GM08714 (cell line): ENCODE measurements at regions not wholly inside any gene's neighbourhood (a gene's known extent, or its start where the extent isn't known, plus 50 kb on each side); places are given as distances from the start of the nearest gene placed in this dataset.

Experiments used
- H3K4me3 ChIP-seq: fragments of 200-500 bp; sonication (Bioruptor generic); 2 replicates; pipeline ENCODE4 v1.5.1; 2014; ENCODE audit warnings: mild to moderate bottlenecking, low read length, inconsistent platforms
- ZNF274 ChIP-seq: IDR thresholded peaks from 2 replicates; pipeline ENCODE4 v1.6.1; 2012; ENCODE audit warnings: mild to moderate bottlenecking, low read depth, low read length

GRCh38 chr5:124061068-124061430 lies 549.1 kb downstream of the CSNK1G3 start:
- no peak overlapping the region for H3K4me3 ChIP-seq
- no peak for TF ChIP-seq ZNF274

- TF ChIP-seq ZNF274, result no peak
- H3K4me3 ChIP-seq, result no peak overlapping the region
These were observed 548.6 kb downstream of the CSNK1G3 start for GRCh38 chr5:124060413-124061067.

GRCh38 chr5:124060011-124060410 lies 548.0 kb downstream of the CSNK1G3 start:
- H3K4me3 ChIP-seq, result no peak overlapping the region
- TF ChIP-seq ZNF274, result no peak

GRCh38 chr5:124059200-124059599 lies 547.2 kb downstream of the CSNK1G3 start:
- no peak overlapping the region for H3K4me3 ChIP-seq
- TF ChIP-seq ZNF274, result no peak

- H3K4me3 ChIP-seq, result peak overlapping the region; percentile 41; the same call in 1 of the 2 replicates
- no peak for TF ChIP-seq ZNF274
These were observed 545.8 kb downstream of the CSNK1G3 start for GRCh38 chr5:124057724-124058231.

GRCh38 chr5:124056991-124057723 lies 545.2 kb downstream of the CSNK1G3 start:
- peak overlapping the region; percentile 42; the same call in 1 of the 2 replicates for H3K4me3 ChIP-seq
- no peak for TF ChIP-seq ZNF274

- TF ChIP-seq ZNF274, result no peak
- peak overlapping the region; percentile 39; the same call in 1 of the 2 replicates for H3K4me3 ChIP-seq
These were observed 544.5 kb downstream of the CSNK1G3 start for GRCh38 chr5:124056326-124056990.

GRCh38 chr5:124055751-124056150 lies 543.8 kb downstream of the CSNK1G3 start:
- TF ChIP-seq ZNF274, result no peak
- H3K4me3 ChIP-seq, result no peak overlapping the region

GRCh38 chr5:124054564-124054963 lies 542.6 kb downstream of the CSNK1G3 start:
- H3K4me3 ChIP-seq, result no peak overlapping the region
- TF ChIP-seq ZNF274, result no peak

- no peak for TF ChIP-seq ZNF274
These were observed 541.4 kb downstream of the CSNK1G3 start for GRCh38 chr5:124053340-124053739.

DNA sequence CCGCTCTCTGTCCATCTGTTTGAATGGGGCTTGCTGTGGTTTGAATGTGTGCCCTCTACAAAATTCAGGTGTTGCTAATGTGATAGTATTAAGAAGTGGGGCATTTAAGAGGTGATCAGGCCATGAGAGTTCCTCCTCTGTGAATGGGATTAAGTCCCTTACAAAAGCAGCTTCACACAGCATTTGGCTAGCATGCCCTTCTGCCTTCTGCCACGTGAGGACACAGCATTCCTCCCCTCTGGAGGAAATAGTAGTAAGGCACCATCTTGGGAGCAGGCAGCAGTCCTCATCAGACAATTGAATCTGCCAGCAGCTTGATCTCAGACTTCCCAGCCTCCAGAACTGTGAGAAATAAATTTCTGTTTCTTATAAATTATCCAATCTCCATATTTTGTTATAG lies 540.2 kb downstream of the CSNK1G3 start:
- TF ChIP-seq ZNF274, result no peak

More at GRCh38 chr5:124053340-124053739, 541.4 kb downstream of the CSNK1G3 start:
- H3K4me3 ChIP-seq, result no peak overlapping the region

DNA sequence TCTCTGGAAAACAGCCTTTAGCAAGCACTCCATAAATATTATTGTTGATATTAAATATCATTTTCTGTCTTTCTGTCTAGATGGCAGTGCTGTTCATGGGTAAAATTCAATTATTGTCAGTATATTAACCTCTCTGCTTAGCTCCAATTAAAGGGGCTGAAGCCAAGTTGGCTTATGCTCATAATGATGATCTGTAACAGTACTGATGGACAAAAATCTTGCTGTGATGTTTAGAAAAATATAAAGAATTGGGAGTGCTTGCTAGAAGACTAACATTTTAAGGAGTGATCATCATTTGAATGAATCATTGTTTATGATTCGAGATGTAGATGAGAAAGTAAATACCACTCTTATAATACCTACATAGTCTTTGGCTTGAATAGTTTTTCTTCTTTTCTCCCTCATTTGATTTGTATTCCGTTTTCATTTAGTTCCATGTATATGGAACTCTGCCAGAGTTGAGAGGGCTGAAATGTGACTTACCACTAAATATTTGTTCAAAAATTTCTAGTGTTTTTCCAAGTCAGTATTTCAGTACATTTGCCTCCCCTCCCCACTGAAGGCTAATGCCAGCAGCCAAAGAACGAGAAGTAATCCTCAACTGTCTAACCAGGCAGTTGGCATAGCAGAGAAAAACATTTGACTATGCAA lies 538.3 kb downstream of the CSNK1G3 start:
- no peak for TF ChIP-seq ZNF274
- H3K4me3 ChIP-seq, result no peak overlapping the region

More for the DNA sequence above, 540.2 kb downstream of the CSNK1G3 start:
- no peak overlapping the region for H3K4me3 ChIP-seq

DNA sequence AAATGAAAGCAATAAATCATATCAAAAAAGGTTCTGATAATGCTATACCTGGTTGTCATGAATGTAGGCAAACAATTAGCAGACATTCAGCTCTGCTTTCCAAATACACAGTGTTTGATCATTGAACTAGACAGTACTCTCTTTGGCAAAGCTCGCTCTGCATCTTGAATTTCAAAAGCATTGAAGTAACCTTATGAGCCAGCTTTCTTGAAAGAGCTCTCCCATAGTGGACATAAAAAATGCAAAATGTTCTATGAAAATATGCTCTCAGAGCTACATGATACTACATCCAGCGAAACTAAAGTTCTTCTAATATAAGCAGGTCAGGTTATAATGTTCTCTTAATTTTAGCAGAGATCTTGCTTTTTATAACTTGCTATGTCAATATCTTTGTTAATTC lies 533.4 kb downstream of the CSNK1G3 start:
- TF ChIP-seq ZNF274, result no peak
- no peak overlapping the region for H3K4me3 ChIP-seq

DNA sequence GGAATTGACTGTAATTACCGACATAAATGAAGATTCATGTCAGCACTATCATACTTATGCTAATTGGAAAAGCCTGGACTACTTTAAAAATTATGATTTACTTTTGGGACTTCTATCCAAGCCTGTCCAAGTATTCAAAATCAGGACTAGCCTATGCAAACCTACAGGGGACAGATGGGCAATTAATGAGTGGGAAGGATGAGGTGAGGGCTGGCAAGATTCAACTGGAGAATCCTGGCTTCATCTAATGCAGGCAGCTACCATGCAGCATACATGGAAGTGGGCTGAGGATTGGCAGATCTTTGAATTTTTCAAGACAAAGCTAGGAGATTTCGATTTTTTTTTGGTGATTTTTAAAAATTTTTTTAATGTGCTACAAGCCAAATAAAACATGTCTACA lies 532.6 kb downstream of the CSNK1G3 start:
- no peak overlapping the region for H3K4me3 ChIP-seq
- TF ChIP-seq ZNF274, result no peak
